Transverse colon (tissue), 4 donors: ENCODE measurements at regions not wholly inside any gene's neighbourhood (a gene's known extent, or its start where the extent isn't known, plus 50 kb on each side); places are given as distances from the start of the nearest gene placed in this dataset.
"Not testable (repeated sequence)": the region's sequence is repeated elsewhere in the genome, so short reads cannot be mapped to it uniquely, and the experiment has no call there.

Experiments used
- DNase-seq: peaks from one replicate; pipeline ENCODE4 v3.0.0-alpha.2; 2019
- H3K27ac ChIP-seq, 4 donors: fragments of 200-600 bp; sonication (generic); 2 replicates each; pipeline ENCODE4 v1.5.1; 2016 to 2018; ENCODE audit warnings: inconsistent platforms in 4 of 4
- H3K27me3 ChIP-seq: fragments of 200-600 bp; sonication (generic); 2 replicates; pipeline ENCODE4 v1.5.1; 2017; ENCODE audit warnings: inconsistent platforms
- H3K36me3 ChIP-seq, 4 donors: fragments of 200-600 bp; sonication (generic); 2 replicates each; pipeline ENCODE4 v1.5.1; 2017 to 2019; ENCODE audit warnings: inconsistent platforms in 4 of 4
- H3K4me1 ChIP-seq, 4 donors: fragments of 200-600 bp; sonication (generic); 2 replicates each; pipeline ENCODE4 v1.5.1; 2017 to 2020; ENCODE audit warnings: inconsistent platforms in 4 of 4
- H3K4me3 ChIP-seq, 4 donors: fragments of 200-600 bp; sonication (generic); 1 replicate in 1 of 4; 2 replicates in 3 of 4; pipeline versions ENCODE4 v1.5.1 to v1.6.1; 2017 to 2019; ENCODE audit warnings: inconsistent platforms in 4 of 4
- H3K9me3 ChIP-seq, 2 donors: fragments of 200-600 bp; sonication (generic); 2 replicates each; pipeline ENCODE4 v1.5.1; 2017 to 2019; ENCODE audit warnings: inconsistent platforms in 2 of 2
- EP300 ChIP-seq: sonication (generic); formaldehyde crosslinking; IDR thresholded peaks from one replicate; pipeline ENCODE4 v1.6.1; 2017; ENCODE audit warnings: antibody characterized with exemption, low read depth
- POLR2A ChIP-seq: fragments of 450-650 bp; IDR thresholded peaks from one replicate; pipeline ENCODE4 v1.6.1; 2016; ENCODE audit warnings: antibody characterized with exemption, mild to moderate bottlenecking, moderate library complexity
- POLR2AphosphoS5 ChIP-seq, 3 donors: sonication (generic); formaldehyde crosslinking; IDR thresholded peaks; one replicate each; pipeline ENCODE4 v1.6.1; 2016; ENCODE audit warnings: antibody characterized with exemption in 3 of 3
- WGBS, 2 donors: methylation state at CpG; one replicate each; pipeline ENCODE4 v1.1.5; 2018; ENCODE audit warnings: low coverage in 1 of 2; 5-methylcytosine and 5-hydroxymethylcytosine counted together
- in situ Hi-C, 4 donors: fragments of 200-750 bp; cut with MboI; loops; one replicate each; pipeline versions ENCODE4 v1.15.0 to v1.15.1; 2017; ENCODE audit warnings: low sequenced_read_pairs in 3 of 4, low pct_ligation_motif_present in 1 of 4, low pct_unique_long_range_greater_than_20kb in 1 of 4
- intact Hi-C: fragments of 100-400 bp; cut with DNase I; formaldehyde crosslinking; loops from one replicate; pipeline ENCODE4 v1.15.1; 2023; ENCODE audit warnings: low total_unique reads
- TF ChIP-seq, protein P1 (sequence below), 5 experiments: fragments of 200-600 bp in 3 of 5; fragments of 450-650 bp in 2 of 5; sonication (generic) in 3 of 5; IDR thresholded peaks; 1 replicate in 2 of 5; 2 replicates in 3 of 5; pipeline ENCODE4 v1.5.1; 2016 to 2017; ENCODE audit warnings: antibody characterized with exemption in 5 of 5, inconsistent platforms in 3 of 5, mild to moderate bottlenecking in 2 of 5, moderate library complexity in 1 of 5

DNA sequence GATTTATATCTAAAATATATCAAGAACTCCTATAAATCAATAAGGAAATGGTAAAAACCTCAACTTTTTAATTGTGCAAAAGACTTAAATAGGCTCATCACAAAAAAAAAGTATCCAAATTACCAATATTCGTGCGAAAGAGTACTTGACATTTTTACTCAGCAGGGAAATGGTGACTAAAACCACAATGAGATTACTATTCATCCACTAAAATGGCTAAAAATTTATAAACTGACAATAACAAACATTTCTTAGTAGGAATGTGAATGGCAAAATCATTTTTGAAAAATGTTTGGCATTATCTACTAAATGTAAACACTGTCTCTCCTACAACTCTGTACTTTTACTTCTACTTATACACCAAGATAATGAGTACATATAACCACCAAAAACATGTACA lies 184.8 kb upstream of the RND3 start:
- in situ Hi-C loops: no loop called here
- Histone ChIP-seq H3K27me3 (no peaks in the 10 kb centered on the region), H3K27ac (no peak overlapping the region), H3K36me3 (no peaks in the 10 kb centered on the region), H3K9me3 (peaks cover 0 to under 1% of the 10 kb centered on the region in 2 donors), H3K4me1 (no peaks in the 10 kb centered on the region), H3K4me3 (no peak overlapping the region)
- WGBS, 2 donors: 84 to 96% methylated on average over 2 of the region's 2 CpGs
- intact Hi-C loops: no loop called here
- TF ChIP-seq EP300: no peak
- TF ChIP-seq POLR2AphosphoS5 (IDR thresholded peaks at IDR 0.05): no peak
- TF ChIP-seq, protein P1, sequence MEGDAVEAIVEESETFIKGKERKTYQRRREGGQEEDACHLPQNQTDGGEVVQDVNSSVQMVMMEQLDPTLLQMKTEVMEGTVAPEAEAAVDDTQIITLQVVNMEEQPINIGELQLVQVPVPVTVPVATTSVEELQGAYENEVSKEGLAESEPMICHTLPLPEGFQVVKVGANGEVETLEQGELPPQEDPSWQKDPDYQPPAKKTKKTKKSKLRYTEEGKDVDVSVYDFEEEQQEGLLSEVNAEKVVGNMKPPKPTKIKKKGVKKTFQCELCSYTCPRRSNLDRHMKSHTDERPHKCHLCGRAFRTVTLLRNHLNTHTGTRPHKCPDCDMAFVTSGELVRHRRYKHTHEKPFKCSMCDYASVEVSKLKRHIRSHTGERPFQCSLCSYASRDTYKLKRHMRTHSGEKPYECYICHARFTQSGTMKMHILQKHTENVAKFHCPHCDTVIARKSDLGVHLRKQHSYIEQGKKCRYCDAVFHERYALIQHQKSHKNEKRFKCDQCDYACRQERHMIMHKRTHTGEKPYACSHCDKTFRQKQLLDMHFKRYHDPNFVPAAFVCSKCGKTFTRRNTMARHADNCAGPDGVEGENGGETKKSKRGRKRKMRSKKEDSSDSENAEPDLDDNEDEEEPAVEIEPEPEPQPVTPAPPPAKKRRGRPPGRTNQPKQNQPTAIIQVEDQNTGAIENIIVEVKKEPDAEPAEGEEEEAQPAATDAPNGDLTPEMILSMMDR (IDR thresholded peaks at IDR 0.05): no peak
- no peak for TF ChIP-seq POLR2A
- DNase-seq: no peak

DNA sequence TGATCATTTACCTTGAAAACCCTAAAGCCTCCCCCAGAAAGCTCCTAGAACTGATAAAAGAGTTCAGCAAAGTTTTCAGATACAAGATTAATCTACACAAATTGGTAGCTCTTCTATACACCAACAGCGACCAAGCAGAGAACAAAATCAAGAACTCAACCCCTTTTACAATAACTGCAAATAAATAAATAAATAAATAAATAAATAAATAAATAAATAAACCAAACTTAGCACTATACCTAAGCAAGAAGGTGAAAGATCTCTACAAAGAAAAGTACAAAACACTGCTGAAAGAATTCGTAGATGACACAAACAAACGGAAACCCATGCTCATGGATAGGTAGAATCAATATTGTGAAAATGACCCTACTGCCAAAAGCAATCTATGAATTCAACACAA lies 182.0 kb upstream of the RND3 start:
- 73 to 79% methylated on average over 3 of the region's 3 CpGs for WGBS, 2 donors
- Histone ChIP-seq H3K27me3 (no peaks in the 10 kb centered on the region), H3K9me3 (peaks cover 0 to 5% of the 10 kb centered on the region in 2 donors), H3K27ac (no peak overlapping the region), H3K36me3 (no peaks in the 10 kb centered on the region), H3K4me1 (no peaks in the 10 kb centered on the region), H3K4me3 (no peak overlapping the region)
- intact Hi-C loops (no loop called here), in situ Hi-C loops (no loop called here)
- TF ChIP-seq POLR2A (no peak), POLR2AphosphoS5 (IDR thresholded peaks at IDR 0.05) (no peak), EP300 (no peak)
- TF ChIP-seq, protein P1 (IDR thresholded peaks at IDR 0.05): no peak
- no peak for DNase-seq

DNA sequence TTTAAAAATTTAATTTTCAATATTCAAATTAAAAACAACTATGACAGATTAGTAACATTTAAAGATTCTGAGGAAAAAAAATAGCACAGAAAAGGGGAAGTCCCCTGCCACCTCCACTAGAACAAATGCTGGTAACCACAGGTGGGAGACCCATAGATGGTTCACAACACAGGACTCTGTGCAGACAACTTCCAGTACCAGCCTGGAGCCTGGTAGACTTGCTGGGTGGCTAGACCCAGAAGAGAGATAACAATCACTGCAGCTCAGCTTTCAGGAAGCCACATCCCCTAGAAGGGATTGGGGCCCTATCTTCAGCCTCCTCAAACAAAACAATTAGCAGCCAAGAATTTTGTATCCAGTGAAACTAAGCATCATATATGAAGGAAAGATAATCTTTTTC lies 179.6 kb upstream of the RND3 start:
- H3K36me3 ChIP-seq, H3K27me3 ChIP-seq, intact Hi-C loops, DNase-seq, H3K9me3 ChIP-seq, H3K27ac ChIP-seq, H3K4me1 ChIP-seq, H3K4me3 ChIP-seq, in situ Hi-C loops: not testable (repeated sequence)

DNA sequence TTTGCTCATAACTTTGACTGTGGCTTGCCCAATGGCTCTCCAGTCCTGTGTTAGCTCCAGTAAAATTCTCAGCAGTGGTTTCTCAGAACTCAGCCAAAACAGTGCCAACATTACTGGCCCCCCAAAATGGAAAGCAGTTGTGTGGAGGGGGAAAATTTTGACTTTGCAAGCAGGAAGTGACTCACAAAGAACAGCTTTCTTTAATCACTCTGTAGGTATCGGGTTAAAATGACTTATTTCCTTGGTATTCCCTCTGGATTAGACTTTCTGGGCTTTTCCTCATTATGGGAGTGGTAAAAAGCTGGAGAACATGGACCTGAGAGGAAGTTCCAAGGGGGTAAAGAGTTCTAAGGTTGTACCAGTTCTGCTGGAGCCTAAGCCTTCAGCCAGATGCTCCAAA lies 175.7 kb upstream of the RND3 start:
- TF ChIP-seq, protein P1 (IDR thresholded peaks at IDR 0.05): no peak
- TF ChIP-seq EP300 (no peak), POLR2AphosphoS5 (IDR thresholded peaks at IDR 0.05) (no peak), POLR2A (no peak)
- H3K27ac ChIP-seq: no peak overlapping the region
- peaks cover 0 to 5% of the 10 kb centered on the region in 2 donors for H3K9me3 ChIP-seq
- DNase-seq: no peak
- in situ Hi-C loops (no loop called here), intact Hi-C loops (no loop called here)
- no peaks in the 10 kb centered on the region for H3K36me3 ChIP-seq
- 67 to 69% methylated on average over 1 of the region's 1 CpG for WGBS, 2 donors
- H3K4me3 ChIP-seq: no peak overlapping the region
- H3K4me1 ChIP-seq: no peaks in the 10 kb centered on the region
- H3K27me3 ChIP-seq: no peaks in the 10 kb centered on the region

DNA sequence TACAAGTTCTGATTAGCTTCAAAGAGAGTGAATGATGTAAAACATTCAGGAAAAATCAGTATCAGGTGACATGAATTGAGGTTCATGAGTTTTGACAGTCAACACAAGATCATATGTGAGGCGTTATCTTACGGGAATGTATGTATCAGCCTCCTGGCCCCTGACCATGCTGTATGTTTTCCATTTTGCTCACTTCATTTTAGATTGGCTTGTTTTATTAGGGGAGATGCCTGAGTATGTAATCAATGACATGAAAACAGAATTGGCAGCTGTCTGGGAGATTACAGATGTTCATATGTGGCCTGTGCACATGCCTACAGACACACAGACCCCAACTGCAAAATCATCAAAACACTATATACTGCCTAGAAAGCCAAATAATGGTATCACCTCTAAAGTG lies 168.5 kb upstream of the RND3 start:
- Histone ChIP-seq H3K4me1 (no peaks in the 10 kb centered on the region), H3K4me3 (no peak overlapping the region), H3K27ac (no peak overlapping the region), H3K9me3 (no peaks in the 10 kb centered on the region), H3K36me3 (no peaks in the 10 kb centered on the region), H3K27me3 (no peaks in the 10 kb centered on the region)
- 95 to 100% methylated on average over 2 of the region's 2 CpGs for WGBS, 2 donors
- TF ChIP-seq EP300: no peak
- TF ChIP-seq POLR2A: no peak
- TF ChIP-seq, protein P1 (IDR thresholded peaks at IDR 0.05): no peak
- TF ChIP-seq POLR2AphosphoS5 (IDR thresholded peaks at IDR 0.05): no peak
- DNase-seq: no peak
- intact Hi-C loops: no loop called here
- in situ Hi-C loops: no loop called here
